ENCODE measurements at regions not wholly inside any gene's neighbourhood (a gene's known extent, or its start where the extent isn't known, plus 50 kb on each side); places are given as distances from the start of the nearest gene placed in this dataset.

DNA sequence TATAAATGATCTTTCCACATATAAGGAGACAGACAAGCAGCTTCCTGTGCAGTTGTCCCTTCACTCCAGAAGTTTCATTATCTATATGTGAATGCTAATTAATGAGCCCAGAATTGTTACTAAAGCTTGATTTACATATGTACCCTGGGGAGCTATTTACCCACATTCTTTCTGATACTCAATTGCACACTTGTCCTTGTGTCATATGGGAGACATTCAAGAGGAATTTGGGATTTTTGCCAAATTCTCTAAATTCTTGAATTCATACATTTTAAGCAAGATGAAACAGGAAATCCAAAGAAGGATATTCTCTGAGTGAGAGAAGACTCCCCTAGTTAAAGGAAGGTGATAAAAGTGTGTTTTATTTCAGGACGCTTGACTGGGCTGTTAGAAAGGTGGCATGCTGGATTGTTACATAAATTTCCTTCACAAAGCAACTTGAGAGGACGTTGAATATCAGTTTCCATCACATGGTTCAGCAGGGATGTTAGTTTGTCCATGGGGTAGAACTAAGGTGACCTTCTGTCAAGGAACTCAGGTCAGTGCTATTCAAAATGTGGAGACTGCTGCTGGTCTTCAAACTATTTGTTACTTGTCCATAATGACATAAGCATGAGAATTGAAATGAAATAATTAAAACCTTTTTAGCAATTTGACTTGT, 368.2 kb downstream of the IRS1 start:
- no peak for DNase-seq (ENCODE audit: low read depth)

DNA sequence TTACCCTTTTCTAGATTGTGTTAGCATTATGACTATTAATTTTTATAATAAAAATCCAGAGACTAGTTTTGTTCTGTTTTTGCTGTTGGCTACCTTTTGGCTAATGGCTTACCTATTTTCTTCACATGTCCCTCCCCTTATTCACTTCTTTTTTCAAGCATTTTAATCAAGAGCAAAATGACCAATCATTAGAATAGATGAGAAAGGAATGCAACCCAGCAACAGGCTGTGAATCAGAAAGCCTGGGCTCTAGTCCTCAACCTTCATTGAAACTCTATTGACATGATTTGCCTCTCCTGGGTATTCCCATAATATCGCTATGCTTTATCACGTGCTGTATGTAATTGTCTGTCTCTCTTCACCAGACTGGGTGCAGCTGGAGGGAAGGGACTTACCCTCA, 370.1 kb downstream of the IRS1 start:
- DNase-seq (ENCODE audit: low read depth) = no peak

DNA sequence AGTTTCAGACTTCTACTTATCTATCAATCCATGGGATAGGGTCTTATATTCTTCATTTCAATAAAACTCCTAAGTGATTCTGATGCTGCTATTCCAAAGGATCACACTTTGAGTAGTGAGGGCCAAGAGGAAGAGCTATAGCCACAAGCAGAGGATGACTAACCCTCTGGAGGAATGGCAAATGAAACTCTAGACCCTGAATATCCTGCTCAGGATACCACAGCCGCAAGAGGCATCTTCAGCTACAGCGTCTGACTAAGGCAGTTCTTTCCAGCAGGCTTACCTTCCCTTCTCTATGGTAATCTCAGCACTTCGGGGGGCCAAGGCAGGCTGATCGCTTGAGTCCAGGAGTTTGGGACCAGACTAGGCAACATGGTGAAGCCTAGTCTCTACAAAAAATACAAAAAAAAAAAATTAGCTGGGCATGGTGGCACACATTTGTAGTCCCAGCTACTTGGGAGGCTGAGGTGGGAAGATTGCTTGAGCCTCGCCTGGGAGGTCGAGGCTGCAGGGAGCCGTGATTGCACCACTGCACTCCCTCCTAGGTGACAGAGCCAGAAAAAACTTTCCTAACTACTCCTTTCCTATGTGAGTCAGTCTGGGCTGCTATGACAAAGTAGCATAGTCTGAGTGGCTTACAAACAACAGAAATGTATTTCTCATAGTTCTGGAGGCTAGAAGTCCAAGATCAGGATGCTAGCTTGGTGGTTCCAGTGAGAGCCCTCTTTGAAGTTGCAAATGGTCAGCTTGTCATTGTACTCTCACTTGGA, 371.9 kb downstream of the IRS1 start:
- DNase-seq (ENCODE audit: low read depth) = no peak

DNA sequence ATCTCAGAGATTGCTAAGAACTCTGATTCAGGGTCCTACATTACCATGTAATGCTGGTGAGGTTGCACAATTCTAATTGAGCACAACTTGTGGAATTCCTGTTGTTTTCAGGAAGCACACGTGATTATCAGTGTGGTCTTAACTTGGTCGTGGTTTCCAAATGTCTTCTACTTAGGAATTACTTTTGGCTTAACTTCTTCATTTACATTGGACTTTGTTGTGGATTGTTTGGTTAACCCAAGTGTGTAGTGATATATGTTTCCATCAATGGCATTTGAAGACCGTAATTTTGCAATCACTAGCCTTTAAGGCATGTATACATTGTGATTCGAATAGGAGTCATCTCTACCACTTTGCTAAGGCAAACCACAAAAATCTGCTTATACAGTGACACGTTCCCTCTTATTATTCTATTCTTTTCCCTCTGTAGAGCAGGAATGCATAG, 373.3 kb downstream of the IRS1 start:
- DNase-seq (ENCODE audit: low read depth) = no peak

DNA sequence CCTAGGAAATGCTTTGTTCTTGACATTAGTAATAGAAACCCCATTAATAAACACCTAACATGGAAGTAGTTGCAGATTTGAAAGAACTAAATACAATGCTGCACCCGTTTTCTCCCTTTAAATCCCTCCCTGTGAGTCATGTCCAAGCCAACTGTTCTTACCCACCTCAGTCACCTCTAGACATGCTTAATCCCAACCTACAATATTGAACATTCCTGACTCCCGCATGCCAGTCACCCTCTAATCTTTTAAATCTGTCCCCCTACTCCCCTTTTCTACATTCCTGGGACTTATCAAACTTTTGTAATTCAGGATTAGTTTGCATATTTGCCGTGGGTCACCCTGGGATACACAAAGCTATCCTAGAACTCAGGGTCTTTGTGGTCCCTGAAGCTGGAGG, 374.6 kb downstream of the IRS1 start:
- DNase-seq (ENCODE audit: low read depth) = no peak

DNA sequence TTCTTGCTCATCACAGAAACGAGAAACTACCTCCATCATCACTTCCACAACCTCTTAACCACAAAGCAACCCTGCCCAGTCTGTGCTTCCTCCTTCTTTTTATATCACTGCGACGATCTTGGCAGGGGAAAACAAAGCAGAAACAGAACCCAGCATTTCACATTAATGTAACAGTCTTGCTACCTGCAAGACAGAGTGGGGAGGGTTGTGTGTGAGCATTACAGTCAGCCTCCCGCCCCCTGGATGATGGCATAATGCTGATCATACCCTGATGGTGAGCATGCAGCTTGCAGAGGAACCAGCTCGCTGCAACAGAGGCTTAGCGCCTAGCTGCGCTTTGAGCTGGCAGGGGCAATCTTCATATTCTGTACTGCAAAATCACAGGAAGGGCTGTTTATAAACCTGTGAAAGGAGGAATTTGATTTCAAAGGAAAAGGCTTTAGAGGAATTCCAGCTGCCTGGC, 376.1 kb downstream of the IRS1 start:
- DNase-seq (ENCODE audit: low read depth) = peak; percentile 8

DNA sequence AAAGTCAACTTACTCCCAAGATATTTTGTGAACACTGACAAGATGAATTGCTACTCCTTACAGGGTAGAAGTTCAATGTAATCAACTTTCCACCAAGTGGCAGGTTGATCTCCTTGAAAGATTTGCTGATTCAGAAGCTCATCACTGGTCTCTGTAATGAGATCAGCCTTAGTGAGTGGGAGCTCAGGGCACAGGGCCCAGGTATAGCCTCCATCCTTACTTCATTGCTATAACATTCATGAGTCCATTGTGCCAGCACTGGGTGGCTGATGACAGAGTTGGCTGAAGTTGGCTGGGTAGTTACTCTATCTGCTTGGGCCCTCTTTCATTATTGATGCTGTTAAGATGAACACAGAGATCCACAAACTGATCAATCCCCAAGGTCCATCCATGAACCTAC, 379.0 kb downstream of the IRS1 start:
- no peak for DNase-seq (ENCODE audit: low read depth)

DNA sequence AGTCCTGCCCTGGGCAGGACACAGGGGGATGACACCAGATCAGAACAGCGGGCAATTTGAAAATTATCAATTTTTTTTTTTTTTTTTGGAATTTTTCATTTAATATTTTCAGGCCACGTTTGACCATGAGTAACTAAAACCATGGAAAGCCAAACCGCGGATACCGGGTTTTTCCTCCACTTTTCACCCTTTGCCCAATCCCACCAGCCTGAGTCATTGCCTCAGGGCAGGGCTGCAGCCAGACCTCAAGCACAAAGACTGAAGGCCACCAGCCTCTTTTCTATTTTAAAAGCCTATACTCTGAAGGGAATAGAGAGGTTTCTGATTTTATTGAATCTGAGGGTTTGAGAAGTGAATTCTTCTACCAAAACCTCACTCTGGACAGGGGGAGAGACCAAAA, 381.1 kb downstream of the IRS1 start:
- no peak for DNase-seq (ENCODE audit: low read depth)

DNA sequence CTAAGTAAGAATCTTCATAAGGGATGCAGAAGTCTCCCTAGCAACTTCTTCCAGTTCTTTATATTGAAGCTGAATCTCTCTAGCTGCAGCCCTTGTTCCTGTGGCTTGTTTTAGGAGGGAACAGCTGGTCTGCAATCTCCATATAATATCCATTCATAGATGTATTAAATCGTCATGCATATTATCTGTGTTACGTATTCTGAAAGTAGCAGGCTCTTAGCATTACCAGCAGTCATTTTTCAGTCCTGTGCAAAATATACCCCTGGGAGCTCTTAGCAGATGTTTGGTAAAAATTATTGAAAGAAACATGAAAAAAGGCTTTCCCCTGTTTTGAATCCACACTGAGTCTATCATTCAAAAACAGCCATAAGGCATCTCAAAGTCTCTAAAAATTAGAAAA, 385.3 kb downstream of the IRS1 start:
- DNase-seq (ENCODE audit: low read depth) = no peak

DNA sequence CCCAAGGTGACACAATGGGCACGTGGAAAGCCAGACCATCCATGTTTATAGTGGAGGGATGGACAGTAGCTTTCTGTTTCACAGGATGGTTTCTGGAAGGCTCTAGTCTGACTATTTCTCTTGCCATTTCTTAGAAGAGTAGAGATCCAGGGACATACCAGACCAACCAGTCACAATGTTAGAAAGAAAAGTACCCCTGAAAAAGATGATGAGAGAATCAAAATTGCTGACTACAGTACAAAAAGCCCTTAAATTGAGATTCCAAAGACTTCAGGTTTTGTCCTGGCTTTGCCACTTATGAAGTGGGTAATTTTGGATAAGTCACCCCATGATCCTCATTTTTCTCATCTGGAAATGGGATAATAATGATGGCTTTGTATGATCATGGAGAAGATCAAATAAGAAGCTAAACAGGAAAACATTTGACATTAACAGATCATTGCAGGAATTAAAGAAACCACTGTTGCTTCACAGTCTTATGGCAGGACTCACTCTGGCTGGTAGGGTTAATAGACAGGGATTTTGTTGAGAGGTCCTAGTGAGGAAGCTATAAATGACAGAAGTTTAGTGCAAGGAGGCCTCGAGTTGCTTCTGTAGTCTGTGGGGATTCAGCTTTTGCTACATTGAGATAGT, 386.0 kb downstream of the IRS1 start:
- DNase-seq (ENCODE audit: low read depth) = no peak

DNA sequence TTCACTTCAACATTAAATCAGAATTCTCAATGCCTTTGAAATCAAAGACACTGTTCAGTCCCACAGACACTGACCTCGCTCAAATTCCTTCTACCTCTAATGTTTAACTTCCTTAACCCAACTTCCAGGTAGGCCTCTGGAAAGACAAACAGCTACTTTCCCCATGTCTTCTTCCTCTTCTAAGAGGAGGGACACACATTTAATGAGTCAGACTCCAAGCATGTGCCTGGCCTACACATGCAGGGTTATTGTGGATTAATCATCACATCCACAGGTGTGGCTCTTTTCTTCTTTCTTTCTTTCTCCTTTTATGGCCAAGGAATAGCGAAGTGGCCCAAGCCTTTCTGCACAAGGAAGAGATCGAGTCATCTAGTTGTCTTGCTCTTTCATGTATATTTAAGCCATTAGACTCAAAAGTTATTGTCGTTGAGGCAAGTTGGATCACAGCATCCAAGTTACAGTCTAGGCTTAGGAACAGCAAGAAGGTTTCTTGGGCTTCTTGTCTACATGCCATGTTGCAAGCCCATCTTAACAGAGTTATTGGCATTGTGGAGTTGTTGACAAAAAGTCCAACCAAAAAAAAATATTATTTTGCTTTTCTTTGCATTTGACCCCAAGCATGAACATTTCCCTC, 387.8 kb downstream of the IRS1 start:
- no peak for DNase-seq (ENCODE audit: low read depth)

DNA sequence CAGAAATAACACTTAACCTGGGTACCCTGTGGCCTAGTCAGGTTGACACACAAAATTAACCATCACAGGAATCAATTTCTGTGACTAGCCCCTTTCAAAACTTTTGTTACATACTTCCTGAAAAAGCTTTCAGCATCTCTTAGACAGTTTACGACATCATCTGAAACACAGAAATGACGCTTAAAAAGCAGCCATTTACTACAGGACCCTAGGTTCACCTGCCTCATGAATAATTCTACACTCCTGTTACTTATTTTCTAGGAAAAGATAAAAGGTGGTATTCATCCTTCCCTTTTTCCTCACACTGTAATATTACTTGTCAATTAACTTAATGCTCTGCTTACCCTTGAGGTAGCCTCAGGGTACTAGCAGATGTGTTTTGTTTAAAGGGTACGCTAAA, 388.4 kb downstream of the IRS1 start:
- DNase-seq (ENCODE audit: low read depth) = no peak

DNA sequence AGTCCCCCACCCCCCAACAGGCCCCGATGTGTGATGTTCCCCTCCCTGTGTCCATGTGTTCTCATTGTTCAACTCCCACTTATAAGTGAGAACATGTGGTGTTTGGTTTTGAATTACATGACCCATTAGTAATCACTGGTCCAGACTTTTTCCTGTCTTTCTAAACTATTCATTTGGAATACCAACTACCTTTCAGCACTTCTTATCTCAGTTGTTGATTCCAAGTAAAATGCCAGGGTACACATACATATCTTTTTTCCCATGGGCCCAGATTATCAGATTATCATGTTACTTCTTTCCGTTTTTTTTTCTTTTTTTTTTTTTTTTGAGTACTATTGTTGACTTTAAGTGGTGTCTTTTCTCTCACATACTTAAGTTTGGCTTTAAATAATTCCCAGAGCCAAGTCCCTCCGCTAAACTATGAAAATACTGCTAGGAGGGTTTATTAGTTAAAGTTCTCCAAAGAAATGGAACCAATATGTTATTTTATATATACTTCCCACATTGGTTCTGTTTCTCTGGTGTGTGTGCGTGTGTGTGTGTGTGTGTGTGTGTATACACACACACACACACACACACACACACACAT, 389.3 kb downstream of the IRS1 start:
- no peak for DNase-seq (ENCODE audit: low read depth)

DNA sequence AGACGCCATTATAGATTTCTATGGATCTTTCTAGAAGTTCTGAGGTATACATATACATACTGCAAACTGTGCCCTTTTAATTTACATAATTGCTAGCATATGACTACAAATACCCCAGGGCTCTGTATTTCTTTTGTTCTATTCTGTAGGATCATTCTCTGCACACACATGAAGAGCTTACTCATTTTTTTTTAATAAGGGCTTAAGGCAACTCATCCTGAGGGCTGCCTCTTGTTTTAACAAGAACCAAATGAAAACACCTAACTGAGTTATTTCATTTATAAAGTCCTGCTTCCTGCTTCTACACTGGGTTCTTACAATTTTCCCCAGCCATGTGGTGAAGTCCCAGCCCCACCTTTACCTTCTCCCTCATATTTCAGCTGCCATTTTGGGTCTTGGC, 390.5 kb downstream of the IRS1 start:
- DNase-seq (ENCODE audit: low read depth) = no peak

DNA sequence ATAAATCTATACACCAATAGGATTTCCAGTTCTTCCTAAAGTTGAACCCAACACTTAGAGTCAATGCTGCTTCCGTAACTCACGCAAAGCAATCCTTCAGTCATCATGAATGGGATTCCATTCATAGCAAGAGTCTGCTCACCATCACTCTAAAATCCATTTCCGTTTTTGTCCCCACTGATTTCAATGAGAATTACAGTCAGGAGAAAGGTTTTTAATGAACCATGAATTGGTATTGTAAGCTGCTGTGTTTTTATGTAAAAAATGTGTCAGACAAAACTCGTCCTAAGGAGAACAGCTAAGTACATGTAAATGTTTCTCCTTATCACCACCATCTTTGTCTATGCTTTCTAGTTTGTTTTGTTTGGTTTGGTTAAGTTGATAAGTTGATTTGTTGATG, 391.5 kb downstream of the IRS1 start:
- no peak for DNase-seq (ENCODE audit: low read depth)

DNA sequence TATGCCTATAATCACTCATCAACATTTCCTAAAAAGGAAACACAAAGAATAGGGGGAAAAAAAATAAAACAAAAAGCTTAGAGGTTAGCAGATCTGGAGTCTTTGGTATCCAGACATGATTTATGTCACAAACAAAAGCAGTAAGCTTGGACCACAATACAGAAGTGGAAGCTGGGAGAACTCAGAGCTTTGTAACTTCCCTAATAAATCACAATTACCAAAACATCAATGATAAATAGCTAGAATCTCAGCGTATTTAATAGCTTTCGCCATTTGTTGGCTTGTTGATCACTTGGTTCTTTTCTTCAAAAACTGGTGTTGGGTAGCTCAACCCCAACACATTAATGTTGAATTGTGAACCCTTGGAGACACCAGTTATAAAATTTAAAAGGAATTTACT, 392.5 kb downstream of the IRS1 start:
- DNase-seq (ENCODE audit: low read depth) = no peak

DNA sequence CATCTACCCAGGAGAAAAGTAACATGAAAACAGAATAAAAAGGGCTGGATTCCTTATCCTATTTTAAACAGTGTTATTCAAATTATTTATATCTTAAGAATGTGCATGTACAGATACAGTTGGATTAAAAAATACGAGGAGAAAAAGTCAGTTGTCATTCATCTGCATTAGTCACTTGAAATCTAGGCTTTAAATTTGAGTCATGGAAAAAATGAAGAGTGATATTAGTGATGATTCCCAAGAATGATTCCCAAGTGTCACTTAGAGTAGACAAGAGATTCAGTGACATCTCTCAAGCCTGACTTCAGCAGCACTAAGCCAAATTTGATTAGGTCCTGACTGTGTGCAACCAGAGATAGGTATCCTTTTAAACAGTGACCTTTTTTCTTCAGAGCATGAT, 394.2 kb downstream of the IRS1 start:
- DNase-seq (ENCODE audit: low read depth) = no peak

DNA sequence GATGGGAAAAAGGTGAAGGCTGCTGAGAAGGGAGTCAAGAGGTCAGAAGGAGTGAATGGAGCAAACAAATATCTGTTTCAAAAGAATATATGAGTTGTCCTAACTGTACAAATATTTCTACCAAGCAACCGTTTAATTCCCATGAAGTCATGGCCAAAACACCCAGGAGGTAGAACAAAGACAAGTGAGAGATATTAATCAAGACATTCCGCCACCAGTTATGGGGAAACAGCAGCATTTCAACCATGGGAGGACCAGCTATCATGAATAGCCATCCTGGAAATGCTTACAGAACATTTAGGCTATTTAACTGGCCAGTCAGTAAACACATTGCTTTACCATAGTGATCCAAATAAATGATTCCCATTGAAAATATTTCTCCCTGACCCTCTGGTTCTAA, 396.3 kb downstream of the IRS1 start:
- DNase-seq (ENCODE audit: low read depth) = no peak

DNA sequence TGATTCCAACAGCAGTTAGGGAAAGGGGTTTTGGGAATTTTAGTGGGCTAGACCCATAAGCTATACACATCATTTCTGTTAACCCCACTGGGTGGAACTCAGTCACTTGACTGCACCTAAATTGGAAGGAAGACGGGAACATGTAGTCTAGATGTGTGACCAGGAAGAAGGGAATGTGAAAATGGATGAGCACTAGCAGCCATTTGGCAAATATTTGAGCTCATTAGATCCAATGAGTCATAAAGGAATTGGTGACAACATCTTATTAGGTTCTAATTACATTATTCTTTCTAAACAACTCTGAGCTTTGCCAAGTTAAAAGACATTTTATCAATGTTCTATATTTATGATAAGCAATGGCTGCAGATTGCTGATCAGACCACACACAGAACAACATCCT, 400.6 kb downstream of the IRS1 start:
- DNase-seq (ENCODE audit: low read depth) = no peak

DNA sequence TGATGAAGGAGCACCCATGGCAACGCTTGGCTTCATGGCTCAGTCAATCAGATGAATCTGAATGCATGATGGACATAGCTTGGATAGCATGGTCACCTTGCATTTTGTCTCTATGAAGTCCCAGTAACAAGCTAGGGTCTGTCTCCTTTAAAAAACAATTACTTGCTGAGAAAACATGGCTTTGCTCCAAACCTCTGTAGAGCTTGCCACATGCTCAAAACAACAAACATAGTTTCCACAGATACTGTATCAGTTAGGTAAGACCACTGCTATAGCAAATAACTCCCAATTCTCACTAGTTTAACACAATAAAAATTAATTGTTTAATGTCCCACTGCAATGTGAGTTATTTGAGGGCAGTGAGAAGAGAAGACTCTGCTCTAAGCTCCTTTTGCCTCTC, 401.0 kb downstream of the IRS1 start:
- DNase-seq (ENCODE audit: low read depth) = no peak

DNA sequence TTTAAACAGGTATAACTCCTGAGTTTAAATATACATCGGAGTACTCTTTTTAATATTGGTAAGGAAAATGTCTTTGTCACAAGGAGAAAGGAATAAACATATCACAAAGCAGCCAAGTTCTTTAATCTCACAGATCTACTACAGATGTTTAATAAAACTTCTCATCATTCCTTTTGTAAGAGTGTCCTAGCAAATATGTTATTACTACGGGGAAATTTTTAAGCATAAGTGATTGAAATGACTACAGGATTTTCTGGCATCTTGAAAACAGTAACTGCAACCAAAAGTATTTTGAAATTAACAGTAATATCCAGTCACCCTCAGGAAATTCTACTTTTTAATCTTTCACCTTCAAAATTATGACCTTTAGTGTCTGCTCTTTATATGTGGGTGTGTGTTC, 403.1 kb downstream of the IRS1 start:
- no peak for DNase-seq (ENCODE audit: low read depth)

DNA sequence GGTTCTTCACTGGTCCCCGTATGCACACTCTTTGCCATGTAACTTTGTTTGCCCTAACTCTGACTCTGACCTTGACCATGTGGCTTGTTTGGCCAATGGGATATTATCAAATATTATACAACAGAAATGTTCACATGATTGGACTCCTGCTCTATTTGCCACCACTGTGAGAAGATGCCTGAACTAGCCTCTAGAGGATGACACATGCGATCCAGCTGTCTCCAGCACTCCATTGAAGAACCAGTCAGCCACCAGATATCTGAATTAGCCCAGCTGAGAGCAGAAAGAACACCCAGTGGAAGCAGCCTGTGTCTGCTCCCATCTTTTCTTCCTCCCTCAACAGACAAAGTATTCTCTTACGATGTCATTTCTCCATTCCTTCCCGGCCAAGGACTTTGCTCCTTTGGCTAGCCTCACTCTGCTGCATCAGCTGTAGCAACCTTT, 412.1 kb downstream of the IRS1 start:
- DNase-seq (ENCODE audit: low read depth) = no peak
